Naive thymus-derived CD4-positive, alpha-beta T cell (primary cell): ENCODE measurements at regions not wholly inside any gene's neighbourhood (a gene's known extent, or its start where the extent isn't known, plus 50 kb on each side); places are given as distances from the start of the nearest gene placed in this dataset.

ENCODE experiments used
- ATAC-seq: fragments of 150-1000 bp; cut with Tn5 transposase; 2 replicates; pipeline ENCODE4 v1.10.0; 2021; ENCODE audit warnings: mild to moderate bottlenecking, moderate library complexity
- CTCF ChIA-PET: fragments of 350-600 bp; sonication (Branson Sonifier 250); formaldehyde crosslinking; loops from one replicate; lab custom pipeline; 2021; ENCODE audit warnings: antibody characterized with exemption; lab: Charles Lee
- POLR2A ChIA-PET: fragments of 350-600 bp; sonication (Branson Sonifier 250); formaldehyde crosslinking; loops from one replicate; lab custom pipeline; 2021; ENCODE audit warnings: antibody characterized with exemption, inconsistent platforms; lab: Charles Lee
- DNase-seq, 9 donors: peaks; one replicate each; pipeline versions ENCODE4 v3.0.0 to v3.0.0-alpha.2; 2020 to 2022; ENCODE audit warnings: mixed read lengths in 1 of 9
- H3K27ac ChIP-seq: one replicate; pipeline ENCODE4 v1.7.0; 2013; ENCODE audit warnings: mild to moderate bottlenecking, low read depth, low read length, moderate library complexity
- H3K27me3 ChIP-seq, 2 donors: one replicate each; pipeline ENCODE4 v1.7.0; 2013; ENCODE audit warnings: low read length in 2 of 2, mild to moderate bottlenecking in 2 of 2, moderate library complexity in 2 of 2; ENCODE audit not compliant: control insufficient read depth in 2 of 2, insufficient read depth in 2 of 2
- H3K36me3 ChIP-seq, 3 experiments: 1 replicate in 2 of 3; 2 replicates in 1 of 3; pipeline ENCODE4 v1.7.0; 2013; ENCODE audit warnings: low read length in 3 of 3, mild to moderate bottlenecking in 3 of 3, moderate library complexity in 1 of 3; ENCODE audit not compliant: insufficient read depth in 3 of 3, control insufficient read depth in 2 of 3
- H3K4me1 ChIP-seq, 2 donors: one replicate each; pipeline ENCODE4 v1.7.0; 2013; ENCODE audit warnings: low read length in 2 of 2, mild to moderate bottlenecking in 2 of 2, moderate library complexity in 1 of 2; ENCODE audit not compliant: control insufficient read depth in 2 of 2, insufficient read depth in 2 of 2
- H3K4me3 ChIP-seq: 2 replicates; pipeline ENCODE4 v1.7.0; 2013; ENCODE audit warnings: mild to moderate bottlenecking, low read length
- H3K9me3 ChIP-seq, 3 experiments: 1 replicate in 2 of 3; 2 replicates in 1 of 3; pipeline ENCODE4 v1.7.0; 2013; ENCODE audit warnings: low read length in 3 of 3; ENCODE audit not compliant: control insufficient read depth in 2 of 3
- H3K27ac Mint-ChIP-seq, 9 donors: one replicate each; pipeline ENCODE4 v1.8.0; 2020 to 2022; ENCODE audit warnings: mixed read lengths in 9 of 9, mild to moderate bottlenecking in 8 of 9, moderate library complexity in 5 of 9, inconsistent platforms in 2 of 9
- H3K27me3 Mint-ChIP-seq, 5 donors: one replicate each; pipeline ENCODE4 v1.8.0; 2021 to 2022; ENCODE audit warnings: mixed read lengths in 5 of 5, mild to moderate bottlenecking in 1 of 5
- H3K36me3 Mint-ChIP-seq, 5 donors: one replicate each; pipeline ENCODE4 v1.8.0; 2020 to 2022; ENCODE audit warnings: mixed read lengths in 5 of 5, mild to moderate bottlenecking in 3 of 5, inconsistent platforms in 1 of 5
- H3K4me1 Mint-ChIP-seq, 7 donors: one replicate each; pipeline ENCODE4 v1.8.0; 2020 to 2022; ENCODE audit warnings: mixed read lengths in 7 of 7, mild to moderate bottlenecking in 3 of 7, inconsistent platforms in 1 of 7
- H3K4me3 Mint-ChIP-seq, 10 donors: one replicate each; pipeline ENCODE4 v1.8.0; 2020 to 2022; ENCODE audit warnings: mild to moderate bottlenecking in 10 of 10, mixed read lengths in 10 of 10, moderate library complexity in 6 of 10, inconsistent platforms in 2 of 10
- H3K9me3 Mint-ChIP-seq, 11 donors: one replicate each; pipeline ENCODE4 v1.8.0; 2020 to 2022; ENCODE audit warnings: mixed read lengths in 11 of 11, mild to moderate bottlenecking in 4 of 11, inconsistent platforms in 1 of 11, moderate library complexity in 1 of 11
- intact Hi-C, 2 donors: fragments of 100-400 bp; cut with micrococcal nuclease; formaldehyde crosslinking; loops; one replicate each; pipeline ENCODE4 v1.15.1; 2023

- POLR2A ChIA-PET, result no interaction called here
- no peaks in the 10 kb centered on the region for H3K36me3 ChIP-seq
- peaks cover 0 to 4% (median 0%) of the 10 kb centered on the region in 5 donors for H3K27me3 Mint-ChIP-seq
- H3K27ac ChIP-seq, result no peak overlapping the region
- H3K9me3 ChIP-seq, result no peaks in the 10 kb centered on the region
- DNase-seq (no peak), ATAC-seq (no peak)
- intact Hi-C loops, result no loop called here
- H3K4me1 ChIP-seq, result no peaks in the 10 kb centered on the region
- no peaks in the 10 kb centered on the region for H3K36me3 Mint-ChIP-seq
- no peak overlapping the region for H3K4me3 ChIP-seq
- no peaks in the 10 kb centered on the region for H3K27me3 ChIP-seq
- no peaks in the 10 kb centered on the region for H3K4me1 Mint-ChIP-seq
- H3K4me3 Mint-ChIP-seq, result no peak overlapping the region
- peaks cover 0 to 10% (median 2%) of the 10 kb centered on the region in 11 donors for H3K9me3 Mint-ChIP-seq
- CTCF ChIA-PET, result no interaction called here
- no peak overlapping the region for H3K27ac Mint-ChIP-seq
Observed at GRCh38 chr16:59605706-59606105, 871.6 kb upstream of the GOT2 start.

DNA sequence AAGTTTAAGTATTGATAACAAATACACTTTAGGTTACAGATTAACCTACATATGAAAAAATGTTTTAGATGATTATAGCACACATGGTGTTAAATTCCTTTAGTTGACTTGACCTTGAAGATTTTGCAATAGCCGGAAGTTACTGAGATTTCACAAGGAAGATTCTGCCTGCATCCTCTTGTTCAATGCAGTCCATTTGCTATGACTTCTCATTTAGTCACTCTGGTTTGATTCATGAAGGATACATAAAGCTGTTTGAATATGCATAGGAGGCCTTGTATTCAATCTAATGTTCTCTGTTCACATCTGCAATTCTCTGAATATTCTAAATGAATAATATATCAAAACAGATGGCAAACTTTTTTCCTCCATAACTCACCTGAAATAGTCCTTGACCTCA lies 870.2 kb upstream of the GOT2 start:
- H3K4me3 ChIP-seq, result no peak overlapping the region
- H3K4me1 Mint-ChIP-seq, result no peaks in the 10 kb centered on the region
- CTCF ChIA-PET, result no interaction called here

GRCh38 chr16:59601452-59601851 lies 867.3 kb upstream of the GOT2 start:
- no peak for ATAC-seq
- no peaks in the 10 kb centered on the region for H3K27me3 Mint-ChIP-seq
- intact Hi-C loops, result no loop called here

More for the DNA sequence above, 870.2 kb upstream of the GOT2 start:
- H3K9me3 Mint-ChIP-seq, result peaks cover 0 to 6% (median 2%) of the 10 kb centered on the region in 11 donors
- Histone ChIP-seq H3K27me3 (no peaks in the 10 kb centered on the region), H3K36me3 (no peaks in the 10 kb centered on the region), H3K4me1 (no peaks in the 10 kb centered on the region), H3K27ac (no peak overlapping the region), H3K9me3 (no peaks in the 10 kb centered on the region)
- ATAC-seq, result no peak
- DNase-seq, result no peak
- intact Hi-C loops, result no loop called here
- no peak overlapping the region for H3K4me3 Mint-ChIP-seq
- H3K27ac Mint-ChIP-seq, result no peak overlapping the region
- no peaks in the 10 kb centered on the region for H3K36me3 Mint-ChIP-seq
- no peaks in the 10 kb centered on the region for H3K27me3 Mint-ChIP-seq
- POLR2A ChIA-PET, result no interaction called here

DNA sequence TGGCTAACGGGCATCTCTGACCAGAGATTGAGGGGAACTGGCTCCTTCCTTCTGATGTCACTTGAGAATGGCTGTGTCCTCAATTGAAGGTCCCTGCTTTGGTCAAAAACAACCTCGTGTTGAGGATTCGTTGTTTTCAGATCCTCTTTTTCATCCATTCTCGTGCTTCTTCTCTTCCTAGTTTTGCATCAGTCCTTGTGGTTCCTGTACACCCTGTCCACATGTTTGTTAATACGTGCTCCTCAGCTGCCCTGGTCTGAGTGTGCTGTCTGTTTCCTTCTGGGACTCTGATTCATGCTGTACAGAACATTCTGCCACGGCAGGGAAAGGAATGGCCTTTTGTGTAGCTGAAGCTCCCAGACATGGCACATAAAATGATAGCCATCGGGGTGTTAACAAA lies 863.2 kb upstream of the GOT2 start:
- Mint-ChIP-seq H3K27me3 (no peaks in the 10 kb centered on the region), H3K36me3 (peaks cover 0 to 3% (median 0%) of the 10 kb centered on the region in 5 donors), H3K27ac (no peak overlapping the region), H3K4me1 (no peaks in the 10 kb centered on the region), H3K4me3 (no peak overlapping the region), H3K9me3 (peaks cover 0 to 16% (median 0%) of the 10 kb centered on the region in 11 donors)
- Histone ChIP-seq H3K4me1 (no peaks in the 10 kb centered on the region), H3K27ac (no peak overlapping the region), H3K4me3 (no peak overlapping the region), H3K27me3 (no peaks in the 10 kb centered on the region), H3K36me3 (no peaks in the 10 kb centered on the region), H3K9me3 (no peaks in the 10 kb centered on the region)
- DNase-seq (no peak), ATAC-seq (no peak)
- ChIA-PET CTCF (no interaction called here), POLR2A (no interaction called here)
- intact Hi-C loops, result no loop called here

More at GRCh38 chr16:59601452-59601851, 867.3 kb upstream of the GOT2 start:
- H3K36me3 ChIP-seq, result no peaks in the 10 kb centered on the region
- no peaks in the 10 kb centered on the region for H3K4me1 ChIP-seq
- no peak overlapping the region for H3K27ac Mint-ChIP-seq
- no peak for DNase-seq
- H3K4me3 Mint-ChIP-seq, result no peak overlapping the region
- peaks cover 0 to 12% (median 0%) of the 10 kb centered on the region in 11 donors for H3K9me3 Mint-ChIP-seq
- CTCF ChIA-PET, result no interaction called here
- no peak overlapping the region for H3K27ac ChIP-seq
- no peaks in the 10 kb centered on the region for H3K9me3 ChIP-seq
- no peaks in the 10 kb centered on the region for H3K4me1 Mint-ChIP-seq
- POLR2A ChIA-PET, result no interaction called here
- H3K27me3 ChIP-seq, result no peaks in the 10 kb centered on the region
- H3K4me3 ChIP-seq, result no peak overlapping the region
- H3K36me3 Mint-ChIP-seq, result peaks cover 0 to 3% (median 0%) of the 10 kb centered on the region in 5 donors

DNA sequence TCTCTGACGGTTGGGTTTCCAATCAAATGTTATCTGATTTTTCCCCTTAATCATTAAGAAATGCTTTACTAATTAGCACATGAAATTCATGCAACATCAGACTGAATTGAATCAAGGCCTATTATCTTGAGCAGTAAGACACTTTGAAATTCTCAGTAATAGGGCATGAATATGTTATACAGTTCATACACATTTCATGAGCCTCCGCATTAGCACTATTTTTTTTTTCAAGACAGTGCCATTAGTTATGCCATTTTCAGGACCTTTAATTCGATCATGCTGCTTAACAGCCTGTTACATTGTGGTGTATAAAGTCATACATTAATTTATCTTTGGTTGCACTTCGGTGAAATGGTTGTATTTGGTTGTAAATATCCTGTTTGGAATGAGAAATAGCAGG lies 862.6 kb upstream of the GOT2 start:
- DNase-seq (no peak), ATAC-seq (no peak)
- Mint-ChIP-seq H3K9me3 (peaks cover 0 to 16% (median 0%) of the 10 kb centered on the region in 11 donors), H3K36me3 (peaks cover 0 to 3% (median 0%) of the 10 kb centered on the region in 5 donors), H3K4me1 (no peaks in the 10 kb centered on the region), H3K27ac (no peak overlapping the region), H3K4me3 (no peak overlapping the region), H3K27me3 (no peaks in the 10 kb centered on the region)
- Histone ChIP-seq H3K9me3 (no peaks in the 10 kb centered on the region), H3K27me3 (no peaks in the 10 kb centered on the region), H3K36me3 (no peaks in the 10 kb centered on the region), H3K4me1 (no peaks in the 10 kb centered on the region), H3K27ac (no peak overlapping the region), H3K4me3 (no peak overlapping the region)
- intact Hi-C loops, result no loop called here
- ChIA-PET POLR2A (no interaction called here), CTCF (no interaction called here)

DNA sequence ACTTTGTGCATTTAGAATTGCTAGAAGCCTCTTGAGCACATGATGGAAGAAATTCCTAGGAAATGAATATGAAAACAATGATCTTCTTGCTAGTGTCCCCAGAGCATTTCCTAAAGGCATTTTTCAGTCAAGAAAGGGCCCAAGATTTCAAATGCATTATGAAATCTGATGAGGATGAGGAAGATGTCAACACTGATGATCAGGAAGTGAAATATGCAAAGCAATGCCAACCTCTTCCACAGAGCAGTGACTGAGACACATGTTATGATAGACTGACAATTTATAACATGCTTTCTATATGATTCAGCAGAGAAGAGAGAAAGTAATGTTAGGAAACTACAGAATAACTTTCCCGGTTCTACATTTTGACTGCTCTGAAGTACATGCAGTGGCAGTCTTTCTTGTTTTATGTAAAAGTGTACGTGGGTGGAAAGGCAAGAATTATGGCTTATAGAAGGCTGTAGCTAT lies 859.1 kb upstream of the GOT2 start:
- Histone ChIP-seq H3K4me1 (no peaks in the 10 kb centered on the region), H3K27me3 (no peaks in the 10 kb centered on the region), H3K4me3 (no peak overlapping the region), H3K27ac (no peak overlapping the region), H3K36me3 (no peaks in the 10 kb centered on the region), H3K9me3 (no peaks in the 10 kb centered on the region)
- H3K9me3 Mint-ChIP-seq, result peaks cover 0 to 25% (median 2%) of the 10 kb centered on the region in 11 donors
- H3K4me3 Mint-ChIP-seq, result no peak overlapping the region
- ATAC-seq (no peak), DNase-seq (no peak)
- ChIA-PET POLR2A (no interaction called here), CTCF (no interaction called here)
- H3K36me3 Mint-ChIP-seq, result peaks cover 0 to 3% (median 0%) of the 10 kb centered on the region in 5 donors
- H3K27me3 Mint-ChIP-seq, result no peaks in the 10 kb centered on the region
- H3K4me1 Mint-ChIP-seq, result no peaks in the 10 kb centered on the region
- H3K27ac Mint-ChIP-seq, result no peak overlapping the region
- intact Hi-C loops, result no loop called here

GRCh38 chr16:59591480-59591879 lies 857.4 kb upstream of the GOT2 start:
- Mint-ChIP-seq H3K4me1 (no peaks in the 10 kb centered on the region), H3K27me3 (no peaks in the 10 kb centered on the region), H3K27ac (no peak overlapping the region), H3K36me3 (no peaks in the 10 kb centered on the region), H3K4me3 (no peak overlapping the region), H3K9me3 (peaks cover 0 to 18% (median 2%) of the 10 kb centered on the region in 11 donors)
- no peaks in the 10 kb centered on the region for H3K27me3 ChIP-seq
- DNase-seq, result no peak
- intact Hi-C loops, result no loop called here
- no peak overlapping the region for H3K4me3 ChIP-seq
- H3K9me3 ChIP-seq, result no peaks in the 10 kb centered on the region
- ChIA-PET POLR2A (no interaction called here), CTCF (no interaction called here)
- no peaks in the 10 kb centered on the region for H3K36me3 ChIP-seq
- H3K4me1 ChIP-seq, result no peaks in the 10 kb centered on the region
- no peak for ATAC-seq
- no peak overlapping the region for H3K27ac ChIP-seq
